Brain microvascular endothelial cell (primary cell): ENCODE measurements at regions not wholly inside any gene's neighbourhood (a gene's known extent, or its start where the extent isn't known, plus 50 kb on each side); places are given as distances from the start of the nearest gene placed in this dataset.

Experiments used
- DNase-seq: peaks from one replicate; pipeline ENCODE4 v3.0.0-alpha.2; 2020
- H3K27ac ChIP-seq: fragments of 250-450 bp; sonication (Bioruptor Pico); 2 replicates; pipeline ENCODE4 v1.5.1; 2020; ENCODE audit warnings: mild to moderate bottlenecking, moderate library complexity
- H3K27me3 ChIP-seq: fragments of 250-450 bp; sonication (Bioruptor Pico); replicated peaks from 2 replicates; pipeline ENCODE4 v1.5.1; 2020; ENCODE audit warnings: mild to moderate bottlenecking
- H3K36me3 ChIP-seq: fragments of 250-450 bp; sonication (Bioruptor Pico); replicated peaks from 2 replicates; pipeline ENCODE4 v1.5.1; 2020; ENCODE audit warnings: mild to moderate bottlenecking
- H3K4me3 ChIP-seq: 2 replicates; pipeline ENCODE4 v1.5.1; 2011; ENCODE audit warnings: low read depth, mild to moderate bottlenecking, control low read depth, low read length, moderate library complexity
- in situ Hi-C: cut with HindIII; loops from 2 replicates; pipeline ENCODE4 v1.10.0; 2017; ENCODE audit warnings: low sequenced_read_pairs, low pct_ligation_motif_present
- TF ChIP-seq, protein P1 (sequence below): IDR thresholded peaks from 2 replicates; pipeline ENCODE4 v1.5.1; 2011; ENCODE audit warnings: low read depth, mild to moderate bottlenecking, moderate library complexity, low read length, control low read depth, inconsistent platforms; ENCODE audit errors: missing control alignments

DNA sequence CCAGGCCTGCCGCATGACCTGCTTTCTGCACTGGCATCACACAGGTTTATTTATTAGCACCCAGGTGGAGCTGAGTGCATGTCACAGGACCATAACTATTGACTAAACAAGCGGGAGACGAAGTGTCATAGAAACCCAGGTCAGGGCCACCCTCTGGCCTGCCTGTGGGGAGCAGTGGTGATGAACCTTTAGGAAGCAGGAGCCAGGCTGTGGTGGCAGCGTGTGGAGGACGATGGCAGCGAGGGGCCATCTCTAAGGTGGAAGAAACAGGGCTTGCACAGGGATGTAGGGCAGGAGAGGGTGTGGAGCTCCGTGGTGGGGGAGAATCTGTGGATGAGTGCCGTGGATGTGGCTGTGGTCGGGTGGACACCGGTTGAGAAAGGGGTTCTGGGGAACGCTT, 275.3 kb downstream of the TEX29 start:
- DNase-seq: no peak
- in situ Hi-C loops: no loop called here
- H3K36me3 ChIP-seq: no peaks in the 10 kb centered on the region

DNA sequence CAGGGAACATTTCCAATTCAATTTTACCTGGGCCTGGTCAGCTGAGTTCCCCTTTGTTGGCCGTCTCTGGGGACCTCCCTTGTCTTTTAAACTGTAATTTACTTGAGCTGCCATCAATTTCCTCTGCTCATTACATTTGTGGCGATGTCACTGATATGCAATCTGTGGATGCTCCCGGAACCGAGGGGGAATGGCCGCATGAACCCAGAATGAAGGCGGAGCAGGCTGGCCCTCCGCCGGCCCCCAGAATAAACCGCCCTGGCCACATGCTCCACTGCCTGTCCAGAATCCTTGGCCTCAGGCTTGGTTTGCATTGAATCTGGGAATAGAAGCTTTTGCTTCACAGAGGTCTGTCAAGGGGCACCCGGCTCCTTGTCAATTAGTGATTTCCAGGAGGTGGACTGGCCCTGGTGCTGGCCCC, 276.8 kb downstream of the TEX29 start:
- TF ChIP-seq, protein P1, sequence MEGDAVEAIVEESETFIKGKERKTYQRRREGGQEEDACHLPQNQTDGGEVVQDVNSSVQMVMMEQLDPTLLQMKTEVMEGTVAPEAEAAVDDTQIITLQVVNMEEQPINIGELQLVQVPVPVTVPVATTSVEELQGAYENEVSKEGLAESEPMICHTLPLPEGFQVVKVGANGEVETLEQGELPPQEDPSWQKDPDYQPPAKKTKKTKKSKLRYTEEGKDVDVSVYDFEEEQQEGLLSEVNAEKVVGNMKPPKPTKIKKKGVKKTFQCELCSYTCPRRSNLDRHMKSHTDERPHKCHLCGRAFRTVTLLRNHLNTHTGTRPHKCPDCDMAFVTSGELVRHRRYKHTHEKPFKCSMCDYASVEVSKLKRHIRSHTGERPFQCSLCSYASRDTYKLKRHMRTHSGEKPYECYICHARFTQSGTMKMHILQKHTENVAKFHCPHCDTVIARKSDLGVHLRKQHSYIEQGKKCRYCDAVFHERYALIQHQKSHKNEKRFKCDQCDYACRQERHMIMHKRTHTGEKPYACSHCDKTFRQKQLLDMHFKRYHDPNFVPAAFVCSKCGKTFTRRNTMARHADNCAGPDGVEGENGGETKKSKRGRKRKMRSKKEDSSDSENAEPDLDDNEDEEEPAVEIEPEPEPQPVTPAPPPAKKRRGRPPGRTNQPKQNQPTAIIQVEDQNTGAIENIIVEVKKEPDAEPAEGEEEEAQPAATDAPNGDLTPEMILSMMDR: no peak
- Histone ChIP-seq H3K36me3 (no peaks in the 10 kb centered on the region), H3K27ac (no peak overlapping the region), H3K27me3 (no peaks in the 10 kb centered on the region), H3K4me3 (no peak overlapping the region)
- DNase-seq: no peak
- in situ Hi-C loops: no loop called here

More for the DNA sequence above, 275.3 kb downstream of the TEX29 start:
- H3K4me3 ChIP-seq: no peak overlapping the region
- no peaks in the 10 kb centered on the region for H3K27me3 ChIP-seq
- no peak overlapping the region for H3K27ac ChIP-seq
- TF ChIP-seq, protein P1: no peak

DNA sequence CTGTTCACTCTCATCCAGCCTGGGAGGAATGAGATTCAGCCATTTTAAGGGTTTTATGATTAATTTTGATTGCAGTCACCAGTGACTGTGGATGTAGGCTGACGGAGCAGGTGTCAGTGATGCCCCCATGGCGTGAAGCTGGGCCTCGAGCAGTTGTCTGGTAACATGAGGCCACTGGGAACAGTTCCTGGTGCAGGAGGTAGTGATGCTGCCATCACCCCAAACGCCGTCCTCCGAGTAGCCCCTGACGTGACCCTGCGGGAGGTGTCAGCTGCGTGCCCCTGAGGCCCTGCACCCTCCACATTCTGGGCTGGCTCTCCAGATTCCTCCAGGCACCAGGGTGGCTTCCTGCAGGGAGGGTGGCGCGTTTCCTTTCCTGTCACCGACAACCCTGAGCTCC, 277.2 kb downstream of the TEX29 start:
- H3K4me3 ChIP-seq: no peak overlapping the region
- H3K27me3 ChIP-seq: no peaks in the 10 kb centered on the region
- TF ChIP-seq, protein P1: no peak
- H3K36me3 ChIP-seq: no peaks in the 10 kb centered on the region
- no peak overlapping the region for H3K27ac ChIP-seq
- DNase-seq: no peak
- in situ Hi-C loops: no loop called here

DNA sequence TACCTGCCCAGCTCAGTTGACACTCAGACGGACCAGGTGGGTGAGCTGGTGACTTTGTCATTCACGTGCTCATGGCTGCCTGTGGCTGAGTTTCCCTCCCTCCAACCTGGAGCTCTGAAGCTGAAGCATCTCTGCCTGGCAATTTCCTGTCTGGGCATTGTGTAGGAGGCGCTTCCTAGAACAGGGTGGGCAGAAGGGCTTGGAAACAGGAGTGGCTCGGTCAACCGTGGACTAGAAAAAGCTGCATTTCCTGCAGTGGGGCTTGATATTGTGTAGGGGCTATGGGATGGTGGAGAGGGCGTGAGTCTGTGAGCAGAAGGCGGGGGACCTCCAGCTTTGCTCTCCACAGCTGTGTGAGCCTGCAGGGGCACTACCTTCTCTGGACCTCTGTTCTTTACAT, 278.3 kb downstream of the TEX29 start:
- in situ Hi-C loops: no loop called here
- H3K27ac ChIP-seq: no peak overlapping the region
- TF ChIP-seq, protein P1: no peak
- no peak for DNase-seq
- no peak overlapping the region for H3K4me3 ChIP-seq
- no peaks in the 10 kb centered on the region for H3K27me3 ChIP-seq
- H3K36me3 ChIP-seq: no peaks in the 10 kb centered on the region

DNA sequence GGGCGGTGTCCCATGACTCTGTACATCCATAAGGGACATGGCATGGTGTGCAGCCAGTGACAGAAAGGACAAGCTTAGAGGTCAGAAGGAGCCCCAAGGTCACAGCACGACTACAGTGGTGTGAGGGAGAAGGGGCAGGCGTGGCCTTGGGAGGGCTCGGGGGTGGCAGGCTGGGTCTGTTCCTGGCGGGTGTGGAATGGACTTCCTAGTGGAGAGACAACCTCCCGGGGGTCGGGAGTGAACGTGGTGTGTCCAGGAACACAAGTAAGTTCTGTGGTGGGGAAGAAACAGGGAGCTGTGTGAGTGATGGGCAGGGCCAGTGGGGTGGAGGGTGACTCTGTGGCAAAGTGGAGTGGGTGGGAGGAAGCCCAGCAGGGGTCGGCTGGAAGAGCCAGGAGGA, 279.3 kb downstream of the TEX29 start:
- DNase-seq: no peak
- in situ Hi-C loops: no loop called here
- no peak overlapping the region for H3K27ac ChIP-seq
- TF ChIP-seq, protein P1: no peak
- no peaks in the 10 kb centered on the region for H3K36me3 ChIP-seq
- no peak overlapping the region for H3K4me3 ChIP-seq
- H3K27me3 ChIP-seq: no peaks in the 10 kb centered on the region

DNA sequence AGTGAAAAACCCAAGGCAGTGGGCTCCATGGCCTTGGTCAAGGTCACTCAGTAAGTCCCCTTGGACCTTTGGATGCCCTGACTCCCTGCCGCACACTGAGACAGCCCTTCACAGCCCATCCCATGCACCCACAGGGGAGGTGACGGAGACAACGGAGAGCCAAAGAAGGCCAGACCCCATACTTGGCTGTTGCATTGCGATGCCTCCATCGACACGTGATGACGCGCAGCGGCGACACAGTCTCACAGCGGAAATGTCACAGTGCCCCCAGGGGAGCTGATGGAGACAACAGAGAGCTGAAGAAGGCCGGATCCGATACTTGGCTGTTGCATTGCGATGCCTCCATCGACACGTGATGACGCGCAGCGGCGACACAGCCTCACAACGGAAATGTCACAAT, 282.4 kb downstream of the TEX29 start:
- no peak overlapping the region for H3K4me3 ChIP-seq
- in situ Hi-C loops: no loop called here
- H3K27me3 ChIP-seq: no peaks in the 10 kb centered on the region
- no peak for DNase-seq
- TF ChIP-seq, protein P1: no peak
- H3K27ac ChIP-seq: no peak overlapping the region
- H3K36me3 ChIP-seq: no peaks in the 10 kb centered on the region
